Mammary epithelial cell (primary cell): ENCODE measurements at regions not wholly inside any gene's neighbourhood (a gene's known extent, or its start where the extent isn't known, plus 50 kb on each side); places are given as distances from the start of the nearest gene placed in this dataset.

Experiments used
- CTCF ChIP-seq, 2 donors: IDR thresholded peaks in 1 of 2; conservative IDR thresholded peaks in 1 of 2; 2 replicates each; pipeline ENCODE4 v1.5.1; 2011 to 2012; ENCODE audit warnings: inconsistent platforms in 2 of 2, low read length in 2 of 2, mild to moderate bottlenecking in 2 of 2, control low read depth in 1 of 2, low read depth in 1 of 2; ENCODE audit not compliant: insufficient read depth in 1 of 2; ENCODE audit errors: extremely low read depth in 1 of 2
- EZH2 ChIP-seq: IDR thresholded peaks from 2 replicates; pipeline ENCODE4 v1.6.1; 2012; ENCODE audit warnings: low read length, inconsistent platforms, borderline replicate concordance

GRCh38 chr5:136924490-136924889, 559.1 kb upstream of the TRPC7 start:
- TF ChIP-seq CTCF (conservative IDR thresholded peaks at IDR 0.05 in 1 of 2, IDR thresholded peaks at IDR 0.05 in 1 of 2; ENCODE audit: extremely low read depth in 1 of 2, insufficient read depth in 1 of 2, low read depth in 1 of 2, low read length in 2 of 2) (no peak), EZH2 (no peak)
